ENCODE measurements at regions not wholly inside any gene's neighbourhood (a gene's known extent, or its start where the extent isn't known, plus 50 kb on each side); places are given as distances from the start of the nearest gene placed in this dataset.

DNA sequence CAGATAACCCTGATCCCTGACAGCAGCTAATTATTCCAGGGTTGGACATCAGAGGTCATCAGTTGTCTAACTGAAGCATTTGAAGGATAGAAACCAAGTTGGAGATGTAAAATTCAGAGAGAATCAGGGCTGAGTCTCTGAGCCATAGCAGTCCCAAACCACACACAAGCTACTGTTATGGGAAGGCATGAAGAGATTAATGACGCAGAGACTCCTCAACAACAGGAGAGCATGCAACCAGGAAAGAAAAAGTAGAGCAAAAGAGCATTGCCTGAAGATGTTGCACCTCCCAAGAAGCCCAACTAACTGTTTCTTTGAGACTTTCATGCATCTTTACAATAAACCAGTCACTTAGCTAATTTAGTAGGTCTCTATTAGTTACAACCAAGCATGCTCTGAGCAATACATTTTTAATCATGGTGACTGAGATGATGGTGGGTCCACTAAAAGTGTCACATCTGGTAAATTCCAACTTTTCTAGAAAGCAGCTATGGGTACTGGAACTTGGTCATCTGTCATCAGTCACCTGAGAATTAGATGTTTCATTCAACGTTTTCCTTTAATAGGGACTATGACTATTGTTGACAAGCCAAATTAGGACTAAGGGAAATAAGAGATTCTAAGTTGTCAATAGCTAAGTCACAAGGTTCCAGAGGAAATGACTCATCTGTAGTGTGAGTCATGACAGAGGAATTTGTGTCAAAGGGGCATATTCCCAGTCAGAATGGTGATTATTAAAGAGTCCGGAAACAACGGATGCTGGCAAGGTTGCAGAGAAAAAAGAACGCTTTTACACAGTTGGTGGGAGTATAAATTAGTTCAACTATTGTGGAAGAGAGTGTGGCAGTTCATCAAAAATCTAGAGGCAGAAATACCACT, 239.8 kb downstream of the CHD9NB start (continued):
- TF ChIP-seq, protein P1, sequence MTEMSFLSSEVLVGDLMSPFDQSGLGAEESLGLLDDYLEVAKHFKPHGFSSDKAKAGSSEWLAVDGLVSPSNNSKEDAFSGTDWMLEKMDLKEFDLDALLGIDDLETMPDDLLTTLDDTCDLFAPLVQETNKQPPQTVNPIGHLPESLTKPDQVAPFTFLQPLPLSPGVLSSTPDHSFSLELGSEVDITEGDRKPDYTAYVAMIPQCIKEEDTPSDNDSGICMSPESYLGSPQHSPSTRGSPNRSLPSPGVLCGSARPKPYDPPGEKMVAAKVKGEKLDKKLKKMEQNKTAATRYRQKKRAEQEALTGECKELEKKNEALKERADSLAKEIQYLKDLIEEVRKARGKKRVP (CRISPR knock-in tag; IDR thresholded peaks at IDR 0.05), result peak in 1 of 2 experiments; percentile 32; a peak in 1 of 4 replicates
- TF ChIP-seq, protein P2, sequence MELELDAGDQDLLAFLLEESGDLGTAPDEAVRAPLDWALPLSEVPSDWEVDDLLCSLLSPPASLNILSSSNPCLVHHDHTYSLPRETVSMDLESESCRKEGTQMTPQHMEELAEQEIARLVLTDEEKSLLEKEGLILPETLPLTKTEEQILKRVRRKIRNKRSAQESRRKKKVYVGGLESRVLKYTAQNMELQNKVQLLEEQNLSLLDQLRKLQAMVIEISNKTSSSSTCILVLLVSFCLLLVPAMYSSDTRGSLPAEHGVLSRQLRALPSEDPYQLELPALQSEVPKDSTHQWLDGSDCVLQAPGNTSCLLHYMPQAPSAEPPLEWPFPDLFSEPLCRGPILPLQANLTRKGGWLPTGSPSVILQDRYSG (CRISPR knock-in tag; IDR thresholded peaks at IDR 0.05), result no peak
- TF ChIP-seq, protein P3, sequence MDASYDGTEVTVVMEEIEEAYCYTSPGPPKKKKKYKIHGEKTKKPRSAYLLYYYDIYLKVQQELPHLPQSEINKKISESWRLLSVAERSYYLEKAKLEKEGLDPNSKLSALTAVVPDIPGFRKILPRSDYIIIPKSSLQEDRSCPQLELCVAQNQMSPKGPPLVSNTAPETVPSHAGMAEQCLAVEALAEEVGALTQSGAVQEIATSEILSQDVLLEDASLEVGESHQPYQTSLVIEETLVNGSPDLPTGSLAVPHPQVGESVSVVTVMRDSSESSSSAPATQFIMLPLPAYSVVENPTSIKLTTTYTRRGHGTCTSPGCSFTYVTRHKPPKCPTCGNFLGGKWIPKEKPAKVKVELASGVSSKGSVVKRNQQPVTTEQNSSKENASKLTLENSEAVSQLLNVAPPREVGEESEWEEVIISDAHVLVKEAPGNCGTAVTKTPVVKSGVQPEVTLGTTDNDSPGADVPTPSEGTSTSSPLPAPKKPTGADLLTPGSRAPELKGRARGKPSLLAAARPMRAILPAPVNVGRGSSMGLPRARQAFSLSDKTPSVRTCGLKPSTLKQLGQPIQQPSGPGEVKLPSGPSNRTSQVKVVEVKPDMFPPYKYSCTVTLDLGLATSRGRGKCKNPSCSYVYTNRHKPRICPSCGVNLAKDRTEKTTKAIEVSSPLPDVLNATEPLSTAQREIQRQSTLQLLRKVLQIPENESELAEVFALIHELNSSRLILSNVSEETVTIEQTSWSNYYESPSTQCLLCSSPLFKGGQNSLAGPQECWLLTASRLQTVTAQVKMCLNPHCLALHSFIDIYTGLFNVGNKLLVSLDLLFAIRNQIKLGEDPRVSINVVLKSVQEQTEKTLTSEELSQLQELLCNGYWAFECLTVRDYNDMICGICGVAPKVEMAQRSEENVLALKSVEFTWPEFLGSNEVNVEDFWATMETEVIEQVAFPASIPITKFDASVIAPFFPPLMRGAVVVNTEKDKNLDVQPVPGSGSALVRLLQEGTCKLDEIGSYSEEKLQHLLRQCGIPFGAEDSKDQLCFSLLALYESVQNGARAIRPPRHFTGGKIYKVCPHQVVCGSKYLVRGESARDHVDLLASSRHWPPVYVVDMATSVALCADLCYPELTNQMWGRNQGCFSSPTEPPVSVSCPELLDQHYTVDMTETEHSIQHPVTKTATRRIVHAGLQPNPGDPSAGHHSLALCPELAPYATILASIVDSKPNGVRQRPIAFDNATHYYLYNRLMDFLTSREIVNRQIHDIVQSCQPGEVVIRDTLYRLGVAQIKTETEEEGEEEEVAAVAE (CRISPR knock-in tag; IDR thresholded peaks at IDR 0.05; ENCODE audit: borderline replicate concordance), result peak; percentile 83
- TF ChIP-seq, protein P4, sequence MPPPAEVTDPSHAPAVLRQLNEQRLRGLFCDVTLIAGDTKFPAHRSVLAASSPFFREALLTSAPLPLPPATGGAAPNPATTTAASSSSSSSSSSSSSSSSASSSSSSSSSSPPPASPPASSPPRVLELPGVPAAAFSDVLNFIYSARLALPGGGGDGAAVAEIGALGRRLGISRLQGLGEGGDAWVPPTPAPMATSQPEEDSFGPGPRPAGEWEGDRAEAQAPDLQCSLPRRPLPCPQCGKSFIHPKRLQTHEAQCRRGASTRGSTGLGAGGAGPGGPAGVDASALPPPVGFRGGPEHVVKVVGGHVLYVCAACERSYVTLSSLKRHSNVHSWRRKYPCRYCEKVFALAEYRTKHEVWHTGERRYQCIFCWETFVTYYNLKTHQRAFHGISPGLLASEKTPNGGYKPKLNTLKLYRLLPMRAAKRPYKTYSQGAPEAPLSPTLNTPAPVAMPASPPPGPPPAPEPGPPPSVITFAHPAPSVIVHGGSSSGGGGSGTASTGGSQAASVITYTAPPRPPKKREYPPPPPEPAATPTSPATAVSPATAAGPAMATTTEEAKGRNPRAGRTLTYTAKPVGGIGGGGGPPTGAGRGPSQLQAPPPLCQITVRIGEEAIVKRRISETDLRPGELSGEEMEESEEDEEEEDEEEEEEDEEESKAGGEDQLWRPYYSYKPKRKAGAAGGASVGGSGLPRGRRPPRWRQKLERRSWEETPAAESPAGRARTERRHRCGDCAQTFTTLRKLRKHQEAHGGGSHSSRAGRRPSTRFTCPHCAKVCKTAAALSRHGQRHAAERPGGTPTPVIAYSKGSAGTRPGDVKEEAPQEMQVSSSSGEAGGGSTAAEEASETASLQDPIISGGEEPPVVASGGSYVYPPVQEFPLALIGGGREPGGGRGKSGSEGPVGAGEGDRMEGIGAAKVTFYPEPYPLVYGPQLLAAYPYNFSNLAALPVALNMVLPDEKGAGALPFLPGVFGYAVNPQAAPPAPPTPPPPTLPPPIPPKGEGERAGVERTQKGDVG (CRISPR knock-in tag; IDR thresholded peaks at IDR 0.05; ENCODE audit: borderline replicate concordance), result no peak
- TF ChIP-seq, protein P5, sequence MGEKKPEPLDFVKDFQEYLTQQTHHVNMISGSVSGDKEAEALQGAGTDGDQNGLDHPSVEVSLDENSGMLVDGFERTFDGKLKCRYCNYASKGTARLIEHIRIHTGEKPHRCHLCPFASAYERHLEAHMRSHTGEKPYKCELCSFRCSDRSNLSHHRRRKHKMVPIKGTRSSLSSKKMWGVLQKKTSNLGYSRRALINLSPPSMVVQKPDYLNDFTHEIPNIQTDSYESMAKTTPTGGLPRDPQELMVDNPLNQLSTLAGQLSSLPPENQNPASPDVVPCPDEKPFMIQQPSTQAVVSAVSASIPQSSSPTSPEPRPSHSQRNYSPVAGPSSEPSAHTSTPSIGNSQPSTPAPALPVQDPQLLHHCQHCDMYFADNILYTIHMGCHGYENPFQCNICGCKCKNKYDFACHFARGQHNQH (CRISPR knock-in tag; IDR thresholded peaks at IDR 0.05), result peak; percentile 34; the same call in 1 of the 2 replicates
- peak; percentile 70 for TF ChIP-seq HMG20A (CRISPR knock-in tag; IDR thresholded peaks at IDR 0.05; ENCODE audit: borderline replicate concordance)
- TF ChIP-seq ZNF331 (CRISPR knock-in tag; IDR thresholded peaks at IDR 0.05), result no peak
- peak; percentile 34; the same call in 1 of the 2 replicates for TF ChIP-seq MAFF (IDR thresholded peaks at IDR 0.05; ENCODE audit: low read depth, low read length)
- TF ChIP-seq, protein P6, sequence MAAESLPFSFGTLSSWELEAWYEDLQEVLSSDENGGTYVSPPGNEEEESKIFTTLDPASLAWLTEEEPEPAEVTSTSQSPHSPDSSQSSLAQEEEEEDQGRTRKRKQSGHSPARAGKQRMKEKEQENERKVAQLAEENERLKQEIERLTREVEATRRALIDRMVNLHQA (CRISPR knock-in tag; IDR thresholded peaks at IDR 0.05), result no peak
- TF ChIP-seq, protein P7, sequence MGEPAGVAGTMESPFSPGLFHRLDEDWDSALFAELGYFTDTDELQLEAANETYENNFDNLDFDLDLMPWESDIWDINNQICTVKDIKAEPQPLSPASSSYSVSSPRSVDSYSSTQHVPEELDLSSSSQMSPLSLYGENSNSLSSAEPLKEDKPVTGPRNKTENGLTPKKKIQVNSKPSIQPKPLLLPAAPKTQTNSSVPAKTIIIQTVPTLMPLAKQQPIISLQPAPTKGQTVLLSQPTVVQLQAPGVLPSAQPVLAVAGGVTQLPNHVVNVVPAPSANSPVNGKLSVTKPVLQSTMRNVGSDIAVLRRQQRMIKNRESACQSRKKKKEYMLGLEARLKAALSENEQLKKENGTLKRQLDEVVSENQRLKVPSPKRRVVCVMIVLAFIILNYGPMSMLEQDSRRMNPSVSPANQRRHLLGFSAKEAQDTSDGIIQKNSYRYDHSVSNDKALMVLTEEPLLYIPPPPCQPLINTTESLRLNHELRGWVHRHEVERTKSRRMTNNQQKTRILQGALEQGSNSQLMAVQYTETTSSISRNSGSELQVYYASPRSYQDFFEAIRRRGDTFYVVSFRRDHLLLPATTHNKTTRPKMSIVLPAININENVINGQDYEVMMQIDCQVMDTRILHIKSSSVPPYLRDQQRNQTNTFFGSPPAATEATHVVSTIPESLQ (CRISPR knock-in tag; conservative IDR thresholded peaks at IDR 0.05), result no peak
- no peak for TF ChIP-seq TSC22D2 (CRISPR knock-in tag; IDR thresholded peaks at IDR 0.05; ENCODE audit: borderline replicate concordance)
- peak; percentile 96 for TF ChIP-seq FOSL1 (CRISPR knock-in tag; IDR thresholded peaks at IDR 0.05; ENCODE audit: borderline replicate concordance)
- no peak for TF ChIP-seq TOE1 (CRISPR knock-in tag; IDR thresholded peaks at IDR 0.05)
- no peak for TF ChIP-seq ZSCAN9 (CRISPR knock-in tag; IDR thresholded peaks at IDR 0.05; ENCODE audit: borderline replicate concordance)
